ENCODE measurements at regions not wholly inside any gene's neighbourhood (a gene's known extent, or its start where the extent isn't known, plus 50 kb on each side); places are given as distances from the start of the nearest gene placed in this dataset.
"Not testable (repeated sequence)": the region's sequence is repeated elsewhere in the genome, so short reads cannot be mapped to it uniquely, and the experiment has no call there.

- not testable (repeated sequence) for TF ChIP-seq CTCF (IDR thresholded peaks at IDR 0.05); POLR2AphosphoS5 (IDR thresholded peaks at IDR 0.05; ENCODE audit: insufficient read depth in 1 of 2, low read depth in 1 of 2)
These were observed 55.4 kb upstream of the NUTM2D start for GRCh38 chr10:87302132-87302531.

Data from vagina (tissue), 2 donors.